Inflammatory macrophage (primary cell): ENCODE measurements at regions not wholly inside any gene's neighbourhood (a gene's known extent, or its start where the extent isn't known, plus 50 kb on each side); places are given as distances from the start of the nearest gene placed in this dataset.
"Not testable (repeated sequence)": the region's sequence is repeated elsewhere in the genome, so short reads cannot be mapped to it uniquely, and the experiment has no call there.

Source experiments
- DNase-seq, 2 donors: peaks; one replicate each; pipeline ENCODE4 v3.0.0-alpha.2; 2020 to 2022

GRCh38 chr5:42252306-42252705 is 170.9 kb upstream of the GHR start:
- no peak for DNase-seq

DNA sequence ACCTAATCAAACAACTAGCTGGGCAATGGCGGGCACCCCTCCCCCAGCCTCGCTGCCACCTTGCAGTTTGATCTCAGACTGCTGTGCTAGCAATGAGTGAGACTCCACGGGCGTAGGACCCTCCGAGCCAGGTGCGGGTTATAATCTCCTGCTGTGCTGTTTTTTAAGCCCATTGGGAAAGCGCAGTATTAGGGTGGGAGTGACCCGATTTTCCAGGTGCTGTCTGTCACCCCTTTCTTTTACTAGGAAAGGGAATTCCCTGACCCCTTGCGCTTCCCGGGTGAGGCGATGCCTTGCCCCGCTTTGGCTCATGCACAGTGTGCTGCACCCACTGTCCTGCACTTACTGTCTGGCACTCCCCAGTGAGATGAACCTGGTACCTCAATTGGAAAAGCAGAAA is 163.3 kb upstream of the GHR start:
- not testable (repeated sequence) for DNase-seq

DNA sequence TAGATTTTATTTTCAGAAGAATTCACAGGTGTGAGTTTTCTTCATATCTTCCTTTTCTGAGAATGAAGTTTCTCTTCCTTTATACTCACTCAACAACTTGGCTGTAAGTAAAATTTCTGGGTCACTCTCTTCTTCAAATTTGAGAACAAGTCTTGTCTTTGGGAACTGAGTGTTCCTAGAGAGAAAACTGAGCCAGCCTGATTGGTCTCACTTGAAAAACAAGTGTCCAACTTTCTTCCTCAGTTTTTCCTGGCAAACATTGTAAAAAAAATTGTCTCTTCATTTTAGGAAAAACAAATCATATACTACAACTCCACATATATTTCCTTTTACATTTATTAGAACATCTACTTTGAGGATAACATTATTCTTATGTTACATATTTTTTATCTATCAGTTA is 156.1 kb upstream of the GHR start:
- DNase-seq: no peak

- DNase-seq: not testable (repeated sequence)
Measured at GRCh38 chr5:42268170-42268569, 155.1 kb upstream of the GHR start.

DNA sequence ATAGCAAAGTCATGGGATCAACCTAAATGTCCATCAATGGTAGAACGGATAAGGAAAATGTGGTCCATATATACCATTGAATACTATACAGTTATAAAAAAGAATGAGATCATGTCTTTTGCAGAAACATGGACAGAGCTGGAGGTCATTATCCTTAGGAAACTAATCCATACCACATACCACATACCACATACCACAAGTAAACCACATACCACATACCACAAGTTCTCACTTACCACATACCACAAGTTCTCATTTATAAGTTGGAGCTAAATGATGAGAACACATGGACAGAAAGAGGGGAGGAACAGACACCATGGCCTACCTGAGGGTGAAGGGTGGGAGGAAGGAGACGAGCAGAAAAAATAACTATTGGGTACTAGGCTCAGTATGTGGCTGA is 154.6 kb upstream of the GHR start:
- DNase-seq: no peak

GRCh38 chr5:42270771-42271170 is 152.5 kb upstream of the GHR start:
- no peak for DNase-seq

- no peak for DNase-seq
Measured at GRCh38 chr5:42274913-42275312, 148.3 kb upstream of the GHR start.

DNA sequence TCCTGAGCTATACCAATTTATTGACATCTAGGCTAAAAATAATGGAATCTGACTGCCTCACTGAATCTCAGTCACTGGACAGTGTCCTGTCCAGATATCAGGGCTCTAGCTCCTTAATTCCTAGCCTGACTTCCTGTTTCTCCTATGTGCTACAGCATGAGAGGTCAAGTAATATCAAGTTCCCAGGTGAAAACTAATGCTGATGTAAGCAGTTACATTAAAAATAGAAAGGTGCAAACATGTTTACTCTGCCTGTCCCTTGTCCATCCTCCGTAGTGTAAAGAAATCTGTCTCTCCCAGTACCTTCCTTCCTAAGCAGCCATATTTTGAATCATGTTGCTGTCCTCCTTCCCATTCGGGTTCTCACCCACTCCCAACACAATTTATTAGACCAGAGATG is 145.9 kb upstream of the GHR start:
- DNase-seq: no peak

GRCh38 chr5:42284584-42284983 is 138.7 kb upstream of the GHR start:
- no peak for DNase-seq

- DNase-seq: no peak
Measured at GRCh38 chr5:42285230-42285629, 138.0 kb upstream of the GHR start.

DNA sequence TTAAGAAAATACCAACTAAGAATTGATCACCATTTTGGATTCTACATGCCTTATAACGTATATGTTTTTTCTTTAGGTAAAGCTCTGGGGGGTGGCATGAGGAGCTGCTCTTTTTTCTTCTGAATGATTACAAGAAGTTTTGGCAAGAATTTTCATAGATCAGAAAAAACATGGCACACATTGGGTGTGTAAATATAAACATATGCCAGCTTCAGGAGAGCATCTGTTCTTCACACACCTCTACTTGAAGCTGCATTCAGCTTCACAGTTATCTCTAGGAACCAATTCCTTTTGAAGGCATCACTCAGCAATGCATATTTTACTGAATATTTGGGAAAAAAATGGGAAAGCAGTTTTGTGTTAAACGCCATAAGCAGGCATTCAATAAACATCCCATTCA is 122.7 kb upstream of the GHR start:
- DNase-seq: no peak

DNA sequence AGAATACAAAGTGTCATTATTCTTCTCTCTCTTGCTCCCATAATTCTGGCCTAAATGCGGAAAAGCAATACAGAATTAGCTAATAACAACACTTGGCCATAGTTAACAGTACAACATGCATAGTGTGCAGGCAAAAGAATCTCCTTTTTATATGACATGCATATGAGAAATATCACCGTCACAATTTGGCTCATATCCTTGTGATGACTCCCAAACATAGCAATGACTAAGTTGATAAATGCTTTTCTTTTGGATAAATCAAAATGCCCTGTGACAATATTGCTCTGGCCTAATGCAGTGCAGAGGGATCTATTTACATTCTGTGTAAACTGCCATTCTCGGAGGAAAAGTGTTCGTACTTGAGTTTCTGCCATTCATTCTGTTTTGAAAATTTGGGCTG is 121.9 kb upstream of the GHR start:
- DNase-seq: no peak

DNA sequence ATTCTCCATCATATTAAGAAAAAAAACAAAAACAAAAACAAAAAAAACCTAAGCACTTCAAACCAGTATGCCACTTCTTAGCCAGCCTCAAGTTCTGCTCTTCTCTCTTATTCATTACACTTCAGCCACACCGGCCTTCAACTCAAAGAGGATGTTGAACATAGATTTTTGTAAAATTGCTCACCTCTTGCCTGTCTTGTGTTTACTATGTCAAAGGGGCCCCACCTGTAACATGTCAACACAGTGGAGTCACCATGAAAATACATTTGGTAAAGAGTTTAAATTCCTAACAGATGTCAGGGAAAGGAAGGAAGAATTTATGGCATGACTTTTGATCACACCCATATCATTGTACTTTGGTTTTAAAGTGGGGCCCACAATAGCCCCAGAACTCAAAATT is 121.1 kb upstream of the GHR start:
- no peak for DNase-seq

- no peak for DNase-seq
Measured at GRCh38 chr5:42306287-42306686, 117.0 kb upstream of the GHR start.

DNA sequence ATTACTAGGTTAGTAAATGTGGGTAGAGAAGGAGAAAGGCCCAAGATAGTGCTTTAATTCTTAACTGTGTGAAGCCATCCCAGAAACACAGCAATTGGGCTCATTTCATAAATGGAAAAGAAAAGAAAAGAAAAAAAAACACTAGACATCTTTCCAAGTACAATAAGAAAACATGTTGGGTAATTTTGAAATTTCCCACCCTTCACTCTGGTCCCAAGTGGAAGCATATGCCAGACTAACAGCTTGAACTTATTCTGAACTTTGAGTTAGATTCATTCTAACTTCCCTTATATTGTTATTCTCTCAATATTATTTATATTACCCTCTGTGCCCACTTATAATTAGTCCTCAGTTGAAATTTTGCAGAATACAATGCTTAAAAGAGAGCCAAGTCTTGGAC is 113.4 kb upstream of the GHR start:
- DNase-seq: no peak

- DNase-seq: no peak
Measured at GRCh38 chr5:42315214-42315613, 108.0 kb upstream of the GHR start.

GRCh38 chr5:42317575-42317974 is 105.7 kb upstream of the GHR start:
- DNase-seq: no peak

DNA sequence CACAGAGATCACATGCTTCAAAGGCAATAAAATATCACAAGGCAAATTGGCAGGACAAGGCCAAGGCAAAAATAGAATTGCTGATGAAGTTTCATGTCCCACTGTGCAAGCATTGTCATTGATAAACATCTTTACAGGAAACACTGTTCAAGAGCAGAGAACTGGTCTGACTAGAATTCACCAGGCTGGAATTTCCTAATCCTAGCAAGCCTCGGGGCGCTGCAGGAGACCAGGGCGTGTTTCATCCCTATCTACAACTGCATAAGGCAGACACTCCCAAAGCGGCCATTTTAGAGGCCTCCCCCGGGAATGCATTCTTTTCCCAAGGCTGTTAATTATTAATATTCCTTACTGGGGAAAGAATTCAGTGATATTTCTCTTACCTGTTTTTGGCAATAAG is 103.7 kb upstream of the GHR start:
- DNase-seq: not testable (repeated sequence)

- DNase-seq: no peak
Measured at GRCh38 chr5:42321785-42322184, 101.5 kb upstream of the GHR start.

- no peak for DNase-seq
Measured at GRCh38 chr5:42337143-42337542, 86.1 kb upstream of the GHR start.

GRCh38 chr5:42337607-42338006 is 85.6 kb upstream of the GHR start:
- no peak for DNase-seq

GRCh38 chr5:42338136-42338535 is 85.1 kb upstream of the GHR start:
- DNase-seq: no peak

GRCh38 chr5:42349163-42349562 is 74.1 kb upstream of the GHR start:
- DNase-seq: no peak

DNA sequence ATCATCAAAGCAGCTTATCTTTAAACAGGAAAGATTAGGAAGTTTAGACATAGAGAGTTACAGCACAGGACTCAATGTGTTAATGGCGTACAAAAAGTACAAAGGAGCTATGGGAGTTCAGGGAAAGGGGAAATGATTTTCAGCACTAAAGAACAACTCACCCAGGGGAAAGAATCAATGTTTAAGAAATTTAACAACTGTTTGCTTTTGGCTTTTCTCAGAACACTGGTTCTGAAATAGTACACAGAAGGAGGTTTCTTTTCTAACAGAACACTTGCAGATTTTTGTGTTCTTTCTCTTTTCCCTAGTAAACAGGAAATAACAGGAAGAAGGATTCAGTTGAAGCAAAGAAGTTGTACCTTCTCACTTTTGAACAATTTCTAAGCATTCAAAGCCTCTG is 71.3 kb upstream of the GHR start:
- DNase-seq: no peak

- DNase-seq: no peak
Measured at GRCh38 chr5:42360056-42360455, 63.2 kb upstream of the GHR start.
